Pons (tissue), 1 donor: ENCODE measurements at regions not wholly inside any gene's neighbourhood (a gene's known extent, or its start where the extent isn't known, plus 50 kb on each side); places are given as distances from the start of the nearest gene placed in this dataset.

Source experiments
- DNase-seq: peaks from one replicate; pipeline ENCODE4 v3.0.0-alpha.2; 2016; ENCODE audit warnings: low spot score

DNA sequence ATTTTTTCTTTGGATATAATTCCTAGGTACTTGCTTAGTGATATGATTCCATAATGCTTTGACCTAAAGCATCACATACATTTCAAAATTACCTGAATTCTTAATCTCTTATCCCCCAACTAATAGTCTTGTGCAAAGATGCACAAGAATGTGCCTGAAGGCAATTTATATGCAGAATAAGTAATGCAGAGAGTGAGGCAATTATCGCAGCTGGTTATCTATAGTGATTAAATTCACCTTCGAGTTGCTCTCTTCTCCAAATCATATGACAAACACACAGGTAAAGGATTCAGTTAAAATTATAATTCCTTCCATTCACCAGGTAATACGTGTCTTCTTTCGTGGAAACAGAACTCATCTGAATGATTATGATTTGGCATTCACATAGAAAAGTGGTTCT, 717.3 kb downstream of the MRPL39 start:
- no peak for DNase-seq

- DNase-seq: no peak
Observed at GRCh38 chr21:24881506-24881905, 725.8 kb downstream of the MRPL39 start.

DNA sequence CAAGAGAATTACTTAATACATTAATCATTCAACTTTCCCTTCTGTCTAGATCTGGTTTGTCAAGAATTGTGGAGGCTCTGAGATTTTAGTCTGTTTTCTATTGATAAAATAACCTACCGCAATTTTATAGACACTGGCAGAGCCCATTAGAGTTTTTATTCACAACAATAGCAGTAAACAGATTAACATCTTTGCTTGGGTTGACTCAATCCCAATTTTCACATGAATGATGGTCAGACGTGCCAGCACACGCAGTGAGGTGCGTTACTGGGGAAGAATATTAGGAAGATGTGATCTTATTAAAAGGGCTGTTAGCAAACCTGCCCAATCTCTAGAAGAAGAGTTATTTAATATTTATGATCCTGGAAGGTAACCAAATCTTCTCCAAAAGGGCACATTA, 736.6 kb downstream of the MRPL39 start:
- DNase-seq: no peak

GRCh38 chr21:24869862-24870261, 737.4 kb downstream of the MRPL39 start:
- no peak for DNase-seq

GRCh38 chr21:24868117-24868516, 739.2 kb downstream of the MRPL39 start:
- no peak for DNase-seq

- DNase-seq: no peak
Observed at GRCh38 chr21:24861471-24861870, 745.8 kb downstream of the MRPL39 start.

- DNase-seq: no peak
Observed at GRCh38 chr21:24856326-24856725, 751.0 kb downstream of the MRPL39 start.

- DNase-seq: no peak
Observed at GRCh38 chr21:24852610-24853195, 754.6 kb downstream of the MRPL39 start.

DNA sequence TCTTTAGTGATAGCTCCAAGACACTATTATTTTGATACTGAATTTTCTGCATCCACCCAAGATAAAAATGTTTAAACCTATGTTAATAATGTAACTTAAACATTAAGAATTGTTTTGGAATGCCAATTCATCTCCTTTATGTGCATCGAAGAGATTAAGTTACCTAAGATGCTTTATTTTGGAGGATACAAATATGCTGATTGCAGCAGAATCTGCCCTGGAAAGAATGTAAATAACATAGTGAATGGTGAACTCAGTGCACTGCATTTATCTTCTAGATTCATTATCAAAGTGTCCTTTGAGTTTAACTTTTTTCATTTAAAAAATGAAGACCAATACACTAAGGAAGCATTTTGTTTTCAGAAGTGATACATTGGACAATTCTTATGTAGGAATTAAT, 757.2 kb downstream of the MRPL39 start:
- no peak for DNase-seq

GRCh38 chr21:24844671-24845070, 762.6 kb downstream of the MRPL39 start:
- no peak for DNase-seq

- DNase-seq: no peak
Observed at GRCh38 chr21:24840287-24840686, 767.0 kb downstream of the MRPL39 start.

GRCh38 chr21:24832961-24833360, 774.3 kb downstream of the MRPL39 start:
- DNase-seq: no peak

GRCh38 chr21:24829397-24829796, 777.9 kb downstream of the MRPL39 start:
- no peak for DNase-seq

DNA sequence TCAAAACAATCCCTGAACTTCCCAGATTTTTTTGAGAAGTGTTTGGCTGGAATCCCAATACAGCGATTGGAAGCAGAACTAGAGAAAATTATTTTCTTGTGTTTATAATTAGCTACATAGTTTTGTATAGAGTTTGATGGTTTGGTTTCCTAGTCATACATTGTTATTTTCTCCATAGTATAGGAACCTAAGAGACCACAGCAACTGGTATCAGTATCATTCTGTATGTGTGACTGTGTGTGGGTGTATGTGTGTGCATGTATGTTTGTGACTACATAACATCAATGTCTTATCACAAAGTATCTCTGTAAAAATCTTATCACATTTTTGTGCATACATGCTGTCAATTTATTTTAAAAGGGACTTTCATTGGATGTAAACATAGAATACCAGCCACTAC, 780.5 kb downstream of the MRPL39 start:
- no peak for DNase-seq

DNA sequence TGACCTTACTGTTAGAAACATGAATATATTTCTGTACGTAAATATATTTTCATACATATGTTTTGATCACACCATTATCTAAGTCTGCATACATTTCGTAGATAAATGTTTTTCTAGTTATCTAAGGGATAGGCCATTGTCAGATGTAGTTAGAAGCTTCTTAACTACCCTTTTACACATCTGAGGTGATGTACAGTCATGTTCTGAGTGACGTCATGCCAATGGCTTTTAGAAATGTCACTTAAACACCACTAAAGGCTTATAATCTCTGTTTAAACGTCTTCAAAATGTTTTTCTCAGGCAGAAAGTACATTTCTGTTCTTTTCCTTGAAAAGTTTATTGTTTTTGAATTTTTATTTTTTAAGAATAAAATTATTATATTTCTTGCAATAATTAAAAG, 781.9 kb downstream of the MRPL39 start:
- no peak for DNase-seq

- no peak for DNase-seq
Observed at GRCh38 chr21:24824209-24824608, 783.1 kb downstream of the MRPL39 start.

DNA sequence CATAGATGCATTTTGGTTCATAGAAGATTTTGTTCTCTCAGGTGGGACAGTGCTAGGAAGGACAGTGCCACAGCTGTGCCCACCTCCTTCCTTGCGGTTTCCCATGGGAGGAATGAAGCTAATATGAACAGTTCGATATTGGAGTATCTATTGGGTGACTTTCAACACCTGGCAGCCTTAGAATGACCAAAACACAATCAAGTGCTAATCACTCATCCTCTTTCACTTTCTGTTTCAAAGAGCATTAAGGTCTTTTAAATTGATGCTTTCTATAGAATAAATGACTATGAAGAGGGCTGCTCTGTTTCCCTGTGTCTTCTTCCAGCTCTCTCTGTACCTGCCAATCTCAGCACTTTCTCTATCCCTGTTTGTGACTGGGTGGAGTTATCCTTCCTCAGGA, 784.0 kb downstream of the MRPL39 start:
- no peak for DNase-seq

GRCh38 chr21:24785033-24785432, 822.2 kb downstream of the MRPL39 start:
- no peak for DNase-seq

DNA sequence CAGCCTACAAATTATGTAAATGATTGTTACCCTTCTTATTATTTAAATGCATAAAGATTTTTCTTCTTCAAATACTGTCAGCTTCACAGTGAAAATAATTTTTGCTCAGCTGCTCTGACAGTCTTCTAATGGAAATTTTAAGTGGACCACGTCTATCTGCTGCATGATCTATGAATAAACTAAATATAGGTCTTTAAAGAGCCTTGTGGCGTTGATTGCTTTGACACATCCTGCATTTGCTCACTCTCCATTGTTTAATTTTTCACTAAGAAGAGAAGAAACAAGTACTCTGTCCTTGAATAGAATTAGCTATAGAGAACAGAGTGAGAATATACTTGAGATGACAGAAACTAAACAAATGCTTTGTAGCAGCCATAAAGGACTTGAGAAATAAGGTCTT, 826.1 kb downstream of the MRPL39 start:
- DNase-seq: no peak

- no peak for DNase-seq
Observed at GRCh38 chr21:24759348-24760075, 847.8 kb downstream of the MRPL39 start.

GRCh38 chr21:24738063-24738462, 869.2 kb downstream of the MRPL39 start:
- no peak for DNase-seq

DNA sequence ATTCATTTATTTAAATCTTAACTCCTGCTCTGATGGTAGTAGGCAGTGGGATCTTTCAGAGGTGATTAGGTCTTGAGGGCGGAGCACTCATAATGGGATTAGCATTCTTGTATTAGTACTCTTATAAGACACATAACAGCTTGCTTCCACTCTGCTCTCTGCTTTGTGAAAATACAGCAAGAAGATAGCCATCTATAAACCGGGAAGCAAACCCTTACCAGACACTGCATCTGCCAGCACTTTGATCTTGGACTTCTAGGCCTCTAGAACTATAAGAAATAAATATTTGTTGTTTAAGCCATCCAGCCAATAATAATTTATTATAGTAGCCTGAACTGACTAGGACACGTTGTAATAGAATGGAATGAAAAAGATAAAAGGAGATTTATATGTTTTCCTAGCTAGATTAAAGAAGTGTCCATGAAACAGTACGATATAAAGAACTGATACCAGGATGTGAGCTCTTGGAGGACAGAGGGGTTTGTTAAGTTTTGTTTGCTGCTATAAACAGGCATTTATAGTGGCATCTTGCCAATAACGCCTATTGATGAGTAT, 869.9 kb downstream of the MRPL39 start:
- DNase-seq: no peak

DNA sequence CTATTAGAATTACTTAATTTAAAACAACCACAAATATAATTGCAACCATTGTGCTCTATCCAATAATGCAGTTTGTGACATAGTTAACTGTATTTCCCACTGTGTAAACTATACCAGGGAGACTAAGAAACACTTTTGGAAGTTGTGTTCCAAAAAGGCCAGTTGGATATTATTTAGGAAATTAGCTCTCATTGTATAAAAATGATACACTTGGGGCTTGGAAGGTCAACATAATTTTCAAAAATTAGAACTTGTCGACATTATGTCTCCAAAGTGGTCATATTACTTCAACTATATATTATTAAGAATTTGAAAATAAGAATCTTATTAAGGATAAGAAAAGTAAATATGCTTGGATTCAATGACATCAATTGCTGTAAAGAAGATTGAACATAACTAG, 876.6 kb downstream of the MRPL39 start:
- no peak for DNase-seq

GRCh38 chr21:24729568-24729967, 877.7 kb downstream of the MRPL39 start:
- DNase-seq: no peak
